ENCODE measurements at regions not wholly inside any gene's neighbourhood (a gene's known extent, or its start where the extent isn't known, plus 50 kb on each side); places are given as distances from the start of the nearest gene placed in this dataset.

DNA sequence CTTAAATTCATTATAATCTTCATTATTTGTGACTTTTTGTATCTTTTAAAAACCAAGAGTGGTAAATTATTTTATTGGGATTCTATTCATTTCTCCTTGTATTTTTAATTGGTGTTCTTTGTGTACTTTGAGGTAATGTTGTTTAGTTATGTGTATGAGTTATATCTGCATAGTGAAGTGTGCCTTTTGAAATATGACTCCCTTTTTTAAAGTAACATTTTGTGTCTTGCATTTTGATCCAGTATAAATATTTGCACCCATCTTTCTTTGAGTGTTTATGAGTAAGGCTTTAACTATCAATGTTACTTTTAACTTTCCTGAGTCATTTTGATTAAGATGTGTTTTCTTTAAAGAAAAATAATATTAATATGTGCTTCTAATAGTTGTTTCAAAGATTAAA, 90.0 kb upstream of the MYOCD start:
- TF ChIP-seq, protein P1, sequence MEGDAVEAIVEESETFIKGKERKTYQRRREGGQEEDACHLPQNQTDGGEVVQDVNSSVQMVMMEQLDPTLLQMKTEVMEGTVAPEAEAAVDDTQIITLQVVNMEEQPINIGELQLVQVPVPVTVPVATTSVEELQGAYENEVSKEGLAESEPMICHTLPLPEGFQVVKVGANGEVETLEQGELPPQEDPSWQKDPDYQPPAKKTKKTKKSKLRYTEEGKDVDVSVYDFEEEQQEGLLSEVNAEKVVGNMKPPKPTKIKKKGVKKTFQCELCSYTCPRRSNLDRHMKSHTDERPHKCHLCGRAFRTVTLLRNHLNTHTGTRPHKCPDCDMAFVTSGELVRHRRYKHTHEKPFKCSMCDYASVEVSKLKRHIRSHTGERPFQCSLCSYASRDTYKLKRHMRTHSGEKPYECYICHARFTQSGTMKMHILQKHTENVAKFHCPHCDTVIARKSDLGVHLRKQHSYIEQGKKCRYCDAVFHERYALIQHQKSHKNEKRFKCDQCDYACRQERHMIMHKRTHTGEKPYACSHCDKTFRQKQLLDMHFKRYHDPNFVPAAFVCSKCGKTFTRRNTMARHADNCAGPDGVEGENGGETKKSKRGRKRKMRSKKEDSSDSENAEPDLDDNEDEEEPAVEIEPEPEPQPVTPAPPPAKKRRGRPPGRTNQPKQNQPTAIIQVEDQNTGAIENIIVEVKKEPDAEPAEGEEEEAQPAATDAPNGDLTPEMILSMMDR (IDR thresholded peaks at IDR 0.05; ENCODE audit: control insufficient read depth, extremely low read depth, insufficient read depth), result no peak
- no peak overlapping the region; the same call in 1 of the 2 replicates for H3K4me3 ChIP-seq (ENCODE audit: low read depth, low read length)
- peak; percentile 66 for DNase-seq (ENCODE audit: low read depth)

DNA sequence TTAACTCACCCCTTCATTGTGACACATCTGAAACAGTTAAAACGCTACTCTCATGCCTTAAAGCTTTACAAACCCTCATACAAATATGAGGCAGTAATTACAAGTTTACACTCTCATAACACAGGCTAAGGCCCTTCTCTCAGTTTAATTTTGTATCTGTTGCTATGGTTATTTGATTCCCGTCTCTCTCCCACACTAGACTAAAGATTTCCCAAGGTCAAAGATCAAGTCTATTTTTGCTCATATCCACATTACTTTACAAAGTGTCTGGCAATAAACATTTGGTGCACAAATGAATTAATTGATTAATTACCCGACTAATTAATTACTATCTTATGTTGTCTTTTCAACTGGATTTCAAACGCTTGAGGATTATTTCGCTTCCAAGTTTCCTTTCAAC, 86.4 kb upstream of the MYOCD start:
- no peak overlapping the region for H3K4me3 ChIP-seq (ENCODE audit: low read depth, low read length)
- TF ChIP-seq, protein P1 (IDR thresholded peaks at IDR 0.05; ENCODE audit: control insufficient read depth, extremely low read depth, insufficient read depth), result no peak
- DNase-seq (ENCODE audit: low read depth), result no peak

DNA sequence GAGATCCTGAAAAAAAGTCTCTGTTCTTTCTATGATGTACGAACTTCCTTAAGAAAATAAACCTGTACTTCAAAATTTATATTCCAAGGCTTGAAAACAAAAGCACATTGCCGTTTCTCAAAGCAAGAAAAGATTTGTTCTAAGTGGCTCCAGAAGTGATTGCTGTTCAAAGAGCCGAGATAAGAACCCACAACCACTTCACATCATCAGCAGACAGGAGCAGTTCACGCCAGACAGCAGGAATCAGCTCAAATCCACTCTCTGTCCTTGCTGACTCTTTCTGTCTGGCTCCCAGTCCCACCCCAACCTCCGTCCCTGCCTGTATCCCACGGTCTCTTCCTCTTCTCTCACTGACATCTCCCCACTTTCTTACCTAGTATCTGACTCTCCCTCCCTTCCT, 85.0 kb upstream of the MYOCD start:
- TF ChIP-seq, protein P1 (IDR thresholded peaks at IDR 0.05; ENCODE audit: control insufficient read depth, extremely low read depth, insufficient read depth), result no peak
- H3K4me3 ChIP-seq (ENCODE audit: low read depth, low read length), result no peak overlapping the region
- DNase-seq (ENCODE audit: low read depth), result no peak

GRCh38 chr17:12584727-12585126, 81.0 kb upstream of the MYOCD start:
- TF ChIP-seq, protein P1 (IDR thresholded peaks at IDR 0.05; ENCODE audit: control insufficient read depth, extremely low read depth, insufficient read depth), result no peak
- no peak for DNase-seq (ENCODE audit: low read depth)
- no peak overlapping the region for H3K4me3 ChIP-seq (ENCODE audit: low read depth, low read length)

DNA sequence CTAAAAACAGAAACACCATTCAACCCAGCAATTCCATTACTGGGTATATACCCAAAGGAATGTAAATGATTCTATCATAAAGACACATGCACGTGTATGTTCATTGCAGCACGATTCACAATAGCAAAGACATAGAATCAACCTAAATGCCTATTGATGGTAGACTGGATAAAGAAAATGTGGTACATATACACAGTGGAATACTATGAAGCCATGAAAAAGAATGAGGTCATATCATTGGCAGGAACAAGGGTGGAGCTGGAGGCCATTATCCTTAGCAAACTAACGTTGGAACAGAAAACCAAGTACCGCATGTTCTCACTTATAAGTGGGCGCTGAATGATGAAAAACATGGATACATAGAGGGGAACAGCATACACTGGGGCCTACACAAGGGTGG, 77.2 kb upstream of the MYOCD start:
- no peak overlapping the region for H3K4me3 ChIP-seq (ENCODE audit: low read depth, low read length)
- no peak for DNase-seq (ENCODE audit: low read depth)
- TF ChIP-seq, protein P1 (IDR thresholded peaks at IDR 0.05; ENCODE audit: control insufficient read depth, extremely low read depth, insufficient read depth), result no peak

DNA sequence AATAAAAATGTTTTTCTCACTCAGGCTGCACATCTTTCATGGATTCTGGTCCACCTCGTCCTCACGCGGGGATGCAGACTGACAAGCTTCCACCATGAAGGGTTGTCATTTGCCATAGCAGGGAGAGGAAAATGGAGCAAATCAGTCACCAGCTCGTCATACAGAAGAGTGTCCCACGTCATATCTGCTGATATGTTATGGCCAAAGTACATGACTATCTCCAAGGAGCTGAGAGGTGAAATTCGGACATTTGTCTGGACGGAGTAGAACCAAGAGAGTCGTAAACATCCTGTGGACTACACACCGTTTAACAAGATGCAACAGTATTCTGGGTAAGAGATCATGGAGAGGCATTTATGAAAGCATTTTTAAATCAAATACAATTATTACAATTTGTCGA, 75.3 kb upstream of the MYOCD start:
- TF ChIP-seq, protein P1 (IDR thresholded peaks at IDR 0.05; ENCODE audit: control insufficient read depth, extremely low read depth, insufficient read depth), result no peak
- no peak overlapping the region for H3K4me3 ChIP-seq (ENCODE audit: low read depth, low read length)
- DNase-seq (ENCODE audit: low read depth), result no peak

DNA sequence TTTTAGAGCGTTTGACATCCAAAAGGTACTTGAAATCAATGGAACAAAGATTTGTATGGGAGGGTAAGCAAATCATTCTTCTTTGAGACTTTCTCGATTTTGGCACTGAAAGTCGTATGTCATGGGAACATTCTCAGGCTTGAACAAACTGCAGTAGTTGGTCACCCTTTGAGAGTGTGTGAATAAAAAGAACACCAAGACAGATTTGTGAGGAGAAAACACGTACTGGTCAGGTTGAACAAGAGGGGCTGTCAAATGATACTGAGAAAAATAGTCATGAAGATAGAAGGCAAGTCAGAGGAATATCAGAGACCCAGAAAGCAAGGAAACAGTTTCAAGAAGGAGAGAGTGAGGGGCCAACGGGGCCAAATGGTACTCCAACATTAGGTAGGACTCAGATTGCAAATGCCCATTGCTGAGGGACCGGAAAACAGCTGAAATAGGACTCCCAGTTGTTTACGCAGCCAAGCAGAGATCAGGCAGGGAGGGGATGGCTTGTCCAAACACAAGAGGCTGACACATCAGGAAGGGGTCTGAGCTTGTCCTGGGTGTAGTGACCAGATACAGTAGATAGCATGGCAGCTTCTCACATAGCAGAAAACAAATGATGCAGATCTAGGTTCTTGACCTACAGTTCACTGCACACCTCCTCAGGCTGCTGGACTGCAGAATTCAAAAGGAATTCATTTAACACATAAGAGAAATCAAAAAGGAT, 74.5 kb upstream of the MYOCD start:
- no peak for DNase-seq (ENCODE audit: low read depth)
- TF ChIP-seq, protein P1 (IDR thresholded peaks at IDR 0.05; ENCODE audit: control insufficient read depth, extremely low read depth, insufficient read depth), result no peak
- no peak overlapping the region for H3K4me3 ChIP-seq (ENCODE audit: low read depth, low read length)

All from LNCaP clone FGC (cell line).